Mucosa of stomach (tissue), 1 donor: ENCODE measurements at regions not wholly inside any gene's neighbourhood (a gene's known extent, or its start where the extent isn't known, plus 50 kb on each side); places are given as distances from the start of the nearest gene placed in this dataset.

ENCODE experiments used
- H3K27me3 ChIP-seq: one replicate; pipeline ENCODE4 v1.7.0; 2013; ENCODE audit warnings: mild to moderate bottlenecking, low read length; ENCODE audit not compliant: control insufficient read depth, insufficient read depth
- H3K36me3 ChIP-seq: one replicate; pipeline ENCODE4 v1.7.0; 2013; ENCODE audit warnings: low read length; ENCODE audit not compliant: control insufficient read depth, insufficient read depth
- H3K4me1 ChIP-seq: one replicate; pipeline ENCODE4 v1.7.0; 2013; ENCODE audit warnings: mild to moderate bottlenecking, low read length; ENCODE audit not compliant: control insufficient read depth, insufficient read depth
- H3K4me3 ChIP-seq: one replicate; pipeline ENCODE4 v1.7.0; 2013; ENCODE audit warnings: low read length
- H3K9ac ChIP-seq: one replicate; pipeline ENCODE4 v1.7.0; 2013; ENCODE audit warnings: mild to moderate bottlenecking, low read length, moderate library complexity
- H3K9me3 ChIP-seq: one replicate; pipeline ENCODE4 v1.7.0; 2013; ENCODE audit warnings: mild to moderate bottlenecking, low read length, moderate library complexity; ENCODE audit not compliant: control insufficient read depth
- donor health status: Pancreatic carcinoma.

DNA sequence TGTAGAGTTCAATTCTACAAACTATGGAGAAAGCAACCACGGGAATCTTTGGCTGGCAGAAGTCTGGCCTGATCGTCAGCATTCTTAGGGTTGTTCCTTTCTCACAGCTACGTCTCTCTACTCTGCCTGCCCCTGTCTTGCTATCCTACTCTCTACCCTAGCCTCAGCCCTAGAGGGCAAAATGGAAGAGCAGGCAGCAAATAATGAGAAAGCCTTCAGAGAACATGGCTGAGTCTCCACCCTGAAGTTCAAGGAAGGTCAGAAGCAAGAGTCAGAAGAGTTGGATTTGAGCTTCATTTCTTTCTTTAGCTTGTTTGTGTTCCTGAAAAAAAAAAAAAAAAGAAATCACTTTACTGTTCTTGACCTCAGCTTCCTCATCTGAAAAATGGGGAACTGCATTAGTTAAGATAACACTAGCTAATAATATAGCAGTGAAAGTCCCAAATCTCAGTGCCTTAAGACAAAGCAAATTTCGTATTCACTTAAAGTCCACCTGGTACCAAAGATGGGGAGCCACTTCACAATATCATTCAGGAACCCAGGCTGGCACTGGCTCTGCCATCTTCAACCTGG lies 50.2 kb upstream of the CCND2 start:
- no peaks in the 10 kb centered on the region for H3K9me3 ChIP-seq
- no peaks in the 10 kb centered on the region for H3K4me1 ChIP-seq
- no peak overlapping the region for H3K9ac ChIP-seq
- H3K4me3 ChIP-seq: no peak overlapping the region
- peaks cover 4% of the 10 kb centered on the region for H3K27me3 ChIP-seq
- no peaks in the 10 kb centered on the region for H3K36me3 ChIP-seq

DNA sequence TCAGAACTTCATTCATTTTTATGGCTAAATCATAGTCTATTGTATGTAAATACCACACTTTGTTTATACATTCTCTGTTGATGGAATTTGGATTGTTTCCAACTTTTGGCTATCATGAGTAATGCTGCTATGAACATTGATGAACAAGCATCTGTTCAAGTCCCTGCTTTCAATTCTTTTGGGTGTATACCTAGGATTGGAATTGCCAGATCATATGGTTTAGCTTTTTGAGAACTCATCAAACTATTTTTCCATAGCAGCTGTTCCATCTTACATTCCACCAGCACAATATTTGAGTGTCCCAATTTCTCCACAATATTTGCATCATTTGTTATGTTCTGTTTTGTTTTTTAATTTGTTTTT lies 52.3 kb upstream of the CCND2 start:
- Histone ChIP-seq H3K27me3 (peaks cover 4% of the 10 kb centered on the region), H3K4me1 (no peaks in the 10 kb centered on the region), H3K9ac (no peak overlapping the region), H3K9me3 (no peaks in the 10 kb centered on the region), H3K36me3 (no peaks in the 10 kb centered on the region), H3K4me3 (no peak overlapping the region)

DNA sequence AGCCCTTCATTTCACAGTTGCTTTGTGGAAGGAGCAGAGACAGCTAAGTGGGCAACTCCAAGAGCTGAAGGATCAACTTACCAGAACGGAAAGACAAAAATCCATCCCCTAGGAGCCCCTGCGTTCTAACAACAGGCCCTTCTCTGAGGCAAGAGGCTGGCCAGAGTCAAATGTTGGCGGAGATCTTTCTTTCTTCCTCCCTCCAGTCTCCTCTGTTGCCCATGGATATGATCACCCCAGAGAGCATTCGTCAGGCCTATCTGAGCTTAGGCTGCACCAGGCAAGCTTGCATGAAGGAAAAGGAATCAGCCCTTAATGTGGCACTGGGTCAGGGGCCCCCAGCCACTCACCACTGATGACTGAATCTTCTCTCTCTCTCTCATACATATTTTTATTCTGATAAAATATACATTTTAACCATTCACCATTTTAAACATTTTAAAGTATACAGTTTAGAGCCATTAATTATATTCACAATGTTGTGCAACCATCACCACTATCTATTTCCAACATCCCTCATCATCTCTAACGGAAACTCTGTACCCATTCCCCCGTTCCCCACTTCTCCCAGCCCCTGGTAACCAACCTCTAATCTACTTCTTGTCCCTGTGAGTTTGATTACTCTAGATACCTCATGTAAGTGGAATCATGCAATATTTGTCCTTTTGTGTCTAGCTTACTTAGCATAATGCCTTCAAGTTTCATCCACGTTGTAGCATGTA lies 52.9 kb upstream of the CCND2 start:
- H3K36me3 ChIP-seq: no peaks in the 10 kb centered on the region
- no peaks in the 10 kb centered on the region for H3K4me1 ChIP-seq
- H3K4me3 ChIP-seq: no peak overlapping the region
- H3K9me3 ChIP-seq: no peaks in the 10 kb centered on the region
- peaks cover 3% of the 10 kb centered on the region for H3K27me3 ChIP-seq
- no peak overlapping the region for H3K9ac ChIP-seq

DNA sequence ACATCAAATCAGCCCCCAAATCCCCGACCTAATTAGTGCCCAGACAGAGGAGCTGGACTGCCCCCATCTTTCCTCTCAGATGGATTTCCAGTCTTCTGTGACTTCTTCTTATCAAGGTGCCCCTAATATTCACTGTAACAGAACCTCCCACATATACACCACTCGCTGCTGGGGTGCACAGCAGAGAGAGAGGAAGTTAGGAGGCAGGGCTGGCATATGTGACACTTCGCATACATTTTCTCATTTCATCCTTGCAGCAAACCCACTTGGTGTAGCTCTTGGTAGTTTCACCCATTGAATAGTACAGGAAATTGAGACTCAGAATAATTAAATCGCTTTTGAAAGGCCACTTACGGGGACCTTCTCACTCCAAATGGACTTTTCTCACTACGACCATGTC lies 56.5 kb upstream of the CCND2 start:
- Histone ChIP-seq H3K9me3 (no peaks in the 10 kb centered on the region), H3K9ac (no peak overlapping the region), H3K4me1 (no peaks in the 10 kb centered on the region), H3K27me3 (peaks cover 6% of the 10 kb centered on the region), H3K4me3 (no peak overlapping the region), H3K36me3 (no peaks in the 10 kb centered on the region)

DNA sequence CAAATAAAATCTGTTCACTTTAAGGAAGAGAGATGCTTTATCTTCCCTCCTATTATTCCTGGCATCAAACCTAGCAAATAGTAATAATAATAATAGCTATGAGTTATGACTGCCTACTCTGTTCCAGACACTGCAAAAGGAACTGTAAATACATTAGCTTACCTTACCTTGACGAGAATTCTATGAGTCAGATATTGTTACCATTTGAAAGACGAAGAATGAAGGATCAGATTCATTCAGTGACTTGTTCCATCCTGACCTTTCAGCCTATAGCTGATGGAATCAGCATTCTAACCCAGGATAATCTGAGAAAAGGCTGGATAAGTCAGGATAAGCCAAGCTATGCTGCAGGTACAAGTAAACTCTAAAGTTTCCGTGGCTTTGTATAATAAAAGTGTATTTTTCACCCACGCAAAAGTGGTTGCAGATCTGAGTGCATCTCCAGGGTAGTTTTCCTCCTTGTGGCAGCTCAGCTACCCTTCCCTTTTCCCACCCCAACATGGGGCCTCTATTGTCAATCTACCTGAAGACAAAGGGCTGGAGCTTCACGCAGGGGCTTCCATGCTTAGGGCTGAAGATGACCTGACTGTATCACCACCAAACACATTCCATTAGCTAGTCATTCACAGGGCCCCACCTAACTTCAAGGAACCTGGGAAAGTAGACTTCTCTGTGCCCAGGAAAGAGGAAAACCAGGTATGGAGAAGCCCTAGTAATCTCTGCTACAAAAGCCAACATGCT lies 57.2 kb upstream of the CCND2 start:
- Histone ChIP-seq H3K27me3 (peaks cover 6% of the 10 kb centered on the region), H3K4me1 (no peaks in the 10 kb centered on the region), H3K9ac (no peak overlapping the region), H3K4me3 (no peak overlapping the region), H3K36me3 (no peaks in the 10 kb centered on the region), H3K9me3 (no peaks in the 10 kb centered on the region)

DNA sequence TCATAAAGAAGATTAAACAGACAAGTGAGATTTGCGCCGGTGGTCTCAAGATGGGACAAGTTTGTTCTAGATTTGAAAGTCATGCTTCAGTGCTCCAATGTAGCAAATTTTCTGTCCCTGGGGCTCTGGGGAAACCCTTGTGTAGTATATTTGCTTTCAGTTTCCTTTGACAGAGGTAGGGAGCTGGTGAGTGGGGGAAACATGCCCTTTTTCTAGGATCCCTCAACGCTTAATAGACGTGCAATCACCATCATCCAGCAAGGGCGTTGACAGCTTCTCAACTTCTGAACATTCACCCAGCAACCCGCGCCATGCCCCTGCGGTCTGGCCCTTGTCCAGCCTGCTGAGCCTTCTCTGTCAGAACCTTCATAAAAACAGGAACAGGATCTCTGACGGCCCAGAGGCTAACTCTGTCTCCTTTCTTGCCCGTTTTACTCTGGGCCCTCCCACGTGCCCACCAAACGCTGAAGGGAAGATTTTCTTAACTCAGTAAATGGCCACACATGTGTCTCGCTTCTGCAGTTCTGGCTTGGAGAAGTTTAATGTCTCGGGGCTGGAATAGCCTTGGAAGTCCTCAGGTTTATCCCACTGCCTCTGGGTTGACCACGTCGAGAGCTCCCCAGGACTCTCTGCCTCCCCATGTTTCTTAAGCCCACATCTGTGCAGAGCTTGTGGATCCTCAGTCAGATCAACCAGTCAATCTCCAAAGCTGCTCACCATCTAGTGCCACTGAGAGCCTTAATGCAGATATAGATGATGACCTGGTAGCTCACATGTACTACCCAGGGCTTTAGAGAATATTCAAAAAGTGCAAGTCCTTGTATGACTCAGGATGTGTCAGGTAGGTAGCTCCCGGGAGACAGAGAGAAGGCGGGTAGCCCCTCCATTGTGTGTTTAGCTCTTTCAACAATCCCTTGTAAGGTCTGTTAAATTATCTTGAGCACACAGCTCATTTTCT lies 58.1 kb upstream of the CCND2 start:
- Histone ChIP-seq H3K9ac (no peak overlapping the region), H3K4me1 (no peaks in the 10 kb centered on the region), H3K9me3 (no peaks in the 10 kb centered on the region), H3K36me3 (no peaks in the 10 kb centered on the region), H3K27me3 (peaks cover 6% of the 10 kb centered on the region), H3K4me3 (no peak overlapping the region)

DNA sequence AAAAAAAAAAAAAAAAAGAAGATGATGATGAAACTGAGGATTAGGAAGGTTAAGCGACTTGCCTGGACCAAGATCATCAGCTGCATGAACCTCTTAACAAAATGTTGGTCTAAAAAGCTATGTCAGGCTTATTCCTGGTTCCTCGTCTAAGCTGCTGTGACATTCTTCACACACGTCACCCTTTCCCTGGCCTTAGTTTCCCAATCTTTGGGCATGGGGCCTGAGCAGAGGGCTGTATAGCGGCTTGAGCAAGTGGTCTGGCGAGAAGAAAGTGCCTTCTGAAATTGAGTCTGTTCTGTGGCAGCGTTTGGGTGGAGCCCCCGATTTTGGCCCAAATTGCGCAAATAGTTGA lies 58.7 kb upstream of the CCND2 start:
- Histone ChIP-seq H3K27me3 (peaks cover 6% of the 10 kb centered on the region), H3K9ac (no peak overlapping the region), H3K4me3 (no peak overlapping the region), H3K4me1 (no peaks in the 10 kb centered on the region), H3K36me3 (no peaks in the 10 kb centered on the region), H3K9me3 (no peaks in the 10 kb centered on the region)

DNA sequence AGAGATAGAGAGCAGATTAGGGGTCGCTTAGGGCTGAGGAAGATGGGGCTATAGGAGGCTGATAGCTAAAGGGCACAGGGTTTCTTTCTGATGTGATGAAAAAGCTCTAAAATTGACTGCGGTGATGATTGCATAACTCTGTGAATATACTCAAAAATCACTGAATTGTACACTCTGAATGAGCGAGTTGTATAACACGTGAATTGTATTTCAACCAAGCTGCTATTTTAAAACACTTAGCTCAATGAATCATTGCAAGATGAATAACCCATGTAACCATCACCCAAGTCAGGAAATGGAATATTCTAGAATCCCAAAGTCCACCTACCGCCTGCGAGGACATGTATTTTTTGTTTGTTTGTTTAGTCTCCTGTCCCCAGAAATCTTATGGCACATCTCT lies 60.1 kb upstream of the CCND2 start:
- peaks cover 6% of the 10 kb centered on the region for H3K27me3 ChIP-seq
- H3K9ac ChIP-seq: no peak overlapping the region
- H3K4me1 ChIP-seq: no peaks in the 10 kb centered on the region
- no peak overlapping the region for H3K4me3 ChIP-seq
- H3K36me3 ChIP-seq: no peaks in the 10 kb centered on the region
- no peaks in the 10 kb centered on the region for H3K9me3 ChIP-seq

DNA sequence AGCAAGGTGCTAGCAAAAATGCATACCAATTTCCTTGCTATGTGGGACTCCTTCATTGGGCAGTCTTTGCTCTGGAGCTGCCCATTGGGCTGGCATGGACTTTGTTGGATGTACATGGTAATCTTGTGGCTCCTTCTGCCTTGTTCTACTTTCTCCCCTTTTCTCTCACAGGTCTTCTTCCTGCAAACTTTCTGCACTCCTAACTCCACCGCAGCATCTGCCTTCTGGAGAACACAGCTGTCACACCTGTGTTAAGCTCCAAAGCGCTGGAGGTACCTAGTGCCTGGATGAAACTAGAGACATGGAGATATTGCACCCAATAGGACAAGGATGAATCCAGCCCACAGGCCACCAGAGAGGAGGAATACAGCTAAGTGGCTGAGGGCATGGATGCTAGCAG lies 60.7 kb upstream of the CCND2 start:
- peaks cover 6% of the 10 kb centered on the region for H3K27me3 ChIP-seq
- H3K9ac ChIP-seq: no peak overlapping the region
- no peaks in the 10 kb centered on the region for H3K9me3 ChIP-seq
- H3K36me3 ChIP-seq: no peaks in the 10 kb centered on the region
- H3K4me3 ChIP-seq: no peak overlapping the region
- H3K4me1 ChIP-seq: no peaks in the 10 kb centered on the region

DNA sequence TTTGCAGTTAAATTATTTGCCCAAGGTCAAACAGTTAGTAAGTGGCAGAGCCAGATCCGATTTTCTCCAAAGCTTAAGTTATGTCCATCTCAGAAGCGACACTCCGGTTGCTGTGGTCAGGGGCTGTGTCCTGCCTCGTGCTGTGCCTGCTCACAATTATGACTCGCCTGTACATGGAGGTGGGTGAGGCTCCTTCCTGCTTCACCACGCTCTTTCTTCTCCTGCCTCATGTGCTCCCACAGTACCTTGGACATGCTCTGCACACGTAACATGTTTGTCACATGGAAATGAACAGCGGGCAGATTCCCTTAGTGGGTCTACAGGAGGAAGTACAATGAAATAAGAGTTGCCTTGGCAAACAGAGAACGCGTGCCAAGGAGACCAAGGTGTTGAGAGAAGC lies 62.2 kb upstream of the CCND2 start:
- no peak overlapping the region for H3K9ac ChIP-seq
- H3K36me3 ChIP-seq: no peaks in the 10 kb centered on the region
- peaks cover 8% of the 10 kb centered on the region for H3K27me3 ChIP-seq
- no peaks in the 10 kb centered on the region for H3K9me3 ChIP-seq
- H3K4me3 ChIP-seq: no peak overlapping the region
- H3K4me1 ChIP-seq: no peaks in the 10 kb centered on the region

DNA sequence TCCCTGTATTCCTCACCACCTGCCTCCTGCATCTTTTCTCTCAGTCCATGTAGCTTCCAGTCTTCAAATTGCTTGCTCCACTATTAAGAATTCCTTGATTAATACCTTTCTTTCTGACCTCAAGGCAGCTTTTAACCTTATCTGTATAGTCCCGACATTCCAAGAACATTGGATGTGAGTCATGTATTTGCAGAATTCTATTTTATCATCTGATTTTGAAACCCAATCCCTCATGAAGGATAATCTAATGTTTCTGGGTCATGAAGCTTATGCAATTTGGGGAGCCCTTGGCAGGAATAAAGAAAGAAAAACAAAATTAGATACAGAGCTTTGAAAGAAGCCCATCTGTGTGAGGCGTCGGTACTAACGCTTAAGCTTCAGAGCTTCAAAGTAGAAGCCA lies 63.4 kb upstream of the CCND2 start:
- Histone ChIP-seq H3K4me3 (no peak overlapping the region), H3K4me1 (no peaks in the 10 kb centered on the region), H3K9me3 (no peaks in the 10 kb centered on the region), H3K9ac (no peak overlapping the region), H3K27me3 (peaks cover 9% of the 10 kb centered on the region), H3K36me3 (no peaks in the 10 kb centered on the region)

DNA sequence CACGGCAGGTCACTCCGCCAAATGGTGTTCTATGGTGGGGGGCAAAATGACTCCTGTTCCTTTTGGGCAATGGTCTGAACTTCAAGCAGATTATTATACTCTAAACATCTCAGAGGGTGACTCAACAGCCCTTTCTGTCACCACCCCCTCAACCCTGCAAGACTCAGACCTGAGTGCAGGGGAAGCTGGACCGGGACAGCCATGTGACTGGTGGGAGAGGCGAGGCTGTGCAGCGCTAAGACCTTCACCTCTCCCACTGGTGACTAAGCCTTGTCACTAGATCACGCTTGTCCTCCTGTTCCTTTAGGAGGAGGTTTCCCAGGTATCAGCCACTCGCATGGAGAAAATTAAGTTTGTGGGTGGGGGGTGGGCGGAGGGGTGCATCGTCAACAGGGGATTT lies 67.1 kb upstream of the CCND2 start:
- H3K27me3 ChIP-seq: peaks cover 3% of the 10 kb centered on the region
- H3K4me3 ChIP-seq: no peak overlapping the region
- H3K36me3 ChIP-seq: no peaks in the 10 kb centered on the region
- no peaks in the 10 kb centered on the region for H3K4me1 ChIP-seq
- H3K9me3 ChIP-seq: no peaks in the 10 kb centered on the region
- H3K9ac ChIP-seq: no peak overlapping the region
